WTC11 (cell line): ENCODE measurements at regions not wholly inside any gene's neighbourhood (a gene's known extent, or its start where the extent isn't known, plus 50 kb on each side); places are given as distances from the start of the nearest gene placed in this dataset.

ENCODE experiments used
- ATAC-seq: fragments of 200-7000 bp; cut with Tn5 transposase; 2 replicates; pipeline ENCODE4 v1.10.0; 2021; ENCODE audit warnings: mild to moderate bottlenecking, moderate library complexity
- CTCF ChIA-PET: fragments of 300-600 bp; sonication (Branson Sonifier 250); formaldehyde crosslinking; loops from one replicate; lab custom pipeline; 2021; ENCODE audit warnings: antibody characterized with exemption; lab: Charles Lee
- POLR2A ChIA-PET: fragments of 350-600 bp; sonication (Branson Sonifier 250); formaldehyde crosslinking; loops from one replicate; lab custom pipeline; 2021; ENCODE audit warnings: antibody characterized with exemption; lab: Charles Lee
- DNase-seq: peaks from one replicate; pipeline ENCODE4 v3.0.0; 2021; ENCODE audit warnings: low spot score
- H3K27ac Mint-ChIP-seq: 2 replicates; pipeline ENCODE4 v1.8.0; 2021; ENCODE audit warnings: mixed read lengths
- H3K27me3 Mint-ChIP-seq: 2 replicates; pipeline ENCODE4 v1.8.0; 2021; ENCODE audit warnings: low read depth, mild to moderate bottlenecking, moderate library complexity, mixed read lengths
- H3K36me3 Mint-ChIP-seq: 2 replicates; pipeline ENCODE4 v1.8.0; 2021; ENCODE audit warnings: mixed read lengths
- H3K4me1 Mint-ChIP-seq: 2 replicates; pipeline ENCODE4 v1.8.0; 2022; ENCODE audit warnings: mixed read lengths
- H3K4me3 Mint-ChIP-seq: 2 replicates; pipeline ENCODE4 v1.8.0; 2021; ENCODE audit warnings: mild to moderate bottlenecking, moderate library complexity, mixed read lengths
- H3K9me3 Mint-ChIP-seq: 2 replicates; pipeline ENCODE4 v1.8.0; 2021; ENCODE audit warnings: mixed read lengths
- ATF6 ChIP-seq: sonication (generic); formaldehyde crosslinking; IDR thresholded peaks from 2 replicates; pipeline ENCODE4 v1.8.1; 2023; ENCODE audit warnings: mild to moderate bottlenecking, missing genetic modification reagents
- CREB1 ChIP-seq: sonication (generic); formaldehyde crosslinking; IDR thresholded peaks from 2 replicates; pipeline ENCODE4 v1.8.0; 2023; ENCODE audit warnings: mild to moderate bottlenecking, missing genetic modification reagents
- E2F5 ChIP-seq: sonication (generic); formaldehyde crosslinking; IDR thresholded peaks from 2 replicates; pipeline ENCODE4 v1.8.1; 2022; ENCODE audit warnings: mild to moderate bottlenecking, moderate library complexity, missing genetic modification reagents
- ETV6 ChIP-seq: sonication (generic); formaldehyde crosslinking; IDR thresholded peaks from 2 replicates; pipeline ENCODE4 v1.8.1; 2022; ENCODE audit warnings: mild to moderate bottlenecking, missing genetic modification reagents
- GRHL2 ChIP-seq: fragments of 250-450 bp; sonication (Bioruptor Pico); IDR thresholded peaks from 2 replicates; pipeline ENCODE4 v1.8.0; 2022; ENCODE audit warnings: mild to moderate bottlenecking, moderate library complexity; ENCODE audit not compliant: insufficient replicate concordance, severe bottlenecking
- GTF2I ChIP-seq: fragments of 250-450 bp; sonication (Bioruptor Pico); conservative IDR thresholded peaks from 2 replicates; pipeline ENCODE4 v1.4.0; 2021; ENCODE audit warnings: mild to moderate bottlenecking
- HMGA2 ChIP-seq: fragments of 250-450 bp; sonication (Bioruptor Pico); IDR thresholded peaks from 2 replicates; pipeline ENCODE4 v1.4.0; 2021; ENCODE audit warnings: mild to moderate bottlenecking, moderate library complexity
- HMGXB4 ChIP-seq: sonication (generic); formaldehyde crosslinking; IDR thresholded peaks from 2 replicates; pipeline ENCODE4 v1.8.1; 2023; ENCODE audit warnings: mild to moderate bottlenecking, moderate library complexity, missing genetic modification reagents
- MLX ChIP-seq: sonication (generic); formaldehyde crosslinking; IDR thresholded peaks from 2 replicates; pipeline ENCODE4 v1.8.1; 2023; ENCODE audit warnings: mild to moderate bottlenecking, missing genetic modification reagents, moderate library complexity
- NFE2L1 ChIP-seq: sonication (generic); formaldehyde crosslinking; IDR thresholded peaks from 2 replicates; pipeline ENCODE4 v1.8.1; 2023; ENCODE audit warnings: missing genetic modification reagents
- NFYB ChIP-seq: sonication (generic); formaldehyde crosslinking; conservative IDR thresholded peaks from 2 replicates; pipeline ENCODE4 v1.8.0; 2022; ENCODE audit warnings: low read depth, missing genetic modification reagents
- PREB ChIP-seq: sonication (generic); formaldehyde crosslinking; IDR thresholded peaks from 2 replicates; pipeline ENCODE4 v1.8.1; 2022; ENCODE audit warnings: mild to moderate bottlenecking, missing genetic modification reagents, moderate library complexity, borderline replicate concordance
- PRRX2 ChIP-seq: fragments of 250-450 bp; sonication (Bioruptor Pico); IDR thresholded peaks from 2 replicates; pipeline ENCODE4 v1.8.0; 2021; ENCODE audit warnings: mild to moderate bottlenecking
- SMAD4 ChIP-seq: sonication (generic); formaldehyde crosslinking; IDR thresholded peaks from 2 replicates; pipeline ENCODE4 v1.8.0; 2022; ENCODE audit warnings: mild to moderate bottlenecking, missing genetic modification reagents
- STAT6 ChIP-seq: sonication (generic); formaldehyde crosslinking; conservative IDR thresholded peaks from 2 replicates; pipeline ENCODE4 v1.8.1; 2023; ENCODE audit warnings: mild to moderate bottlenecking, low read depth, missing genetic modification reagents, moderate library complexity
- TEAD4 ChIP-seq: sonication (generic); formaldehyde crosslinking; IDR thresholded peaks from 2 replicates; pipeline ENCODE4 v1.8.0; 2022; ENCODE audit warnings: mild to moderate bottlenecking, missing genetic modification reagents
- ZBTB43 ChIP-seq: sonication (generic); formaldehyde crosslinking; IDR thresholded peaks from 2 replicates; pipeline ENCODE4 v1.8.1; 2023; ENCODE audit warnings: mild to moderate bottlenecking, missing genetic modification reagents
- ZNF219 ChIP-seq: sonication (generic); formaldehyde crosslinking; IDR thresholded peaks from 2 replicates; pipeline ENCODE4 v1.8.0; 2023; ENCODE audit warnings: missing genetic modification reagents, mild to moderate bottlenecking, borderline replicate concordance
- ZNF263 ChIP-seq: sonication (generic); formaldehyde crosslinking; IDR thresholded peaks from 2 replicates; pipeline ENCODE4 v1.8.1; 2022; ENCODE audit warnings: low read depth, mild to moderate bottlenecking, moderate library complexity, missing genetic modification reagents
- ZNF671 ChIP-seq: fragments of 250-450 bp; sonication (Bioruptor Pico); IDR thresholded peaks from 2 replicates; pipeline ENCODE4 v1.8.0; 2021; ENCODE audit warnings: mild to moderate bottlenecking
- ZSCAN18 ChIP-seq: fragments of 250-450 bp; sonication (Bioruptor Pico); IDR thresholded peaks from 2 replicates; pipeline ENCODE4 v2.1.2; 2022; ENCODE audit warnings: mild to moderate bottlenecking, moderate library complexity

GRCh38 chr7:116087291-116087690 is 56.7 kb upstream of the TFEC start (continued):
- no peak for TF ChIP-seq ATF6 (CRISPR knock-in tag)
- no peak for TF ChIP-seq ZNF219 (CRISPR knock-in tag)
- TF ChIP-seq GTF2I (CRISPR knock-in tag): no peak
- no peak for TF ChIP-seq ZNF263 (CRISPR knock-in tag)
- no peak for TF ChIP-seq HMGXB4
- TF ChIP-seq NFYB (CRISPR knock-in tag): no peak

GRCh38 chr7:116087984-116088383 is 57.4 kb upstream of the TFEC start:
- H3K4me3 Mint-ChIP-seq: no peak overlapping the region
- peak; percentile 98 for ATAC-seq
- no peak for DNase-seq
- ChIA-PET CTCF (no interaction called here), POLR2A (no interaction called here)
- no peak overlapping the region for H3K27ac Mint-ChIP-seq
- H3K9me3 Mint-ChIP-seq: no peaks in the 10 kb centered on the region
- no peaks in the 10 kb centered on the region for H3K27me3 Mint-ChIP-seq
- TF ChIP-seq SMAD4 (no peak), PREB (CRISPR knock-in tag) (no peak), ETV6 (CRISPR knock-in tag) (no peak), MLX (no peak), ZBTB43 (CRISPR knock-in tag) (no peak), STAT6 (CRISPR knock-in tag) (no peak), E2F5 (no peak), GRHL2 (CRISPR knock-in tag) (no peak), CREB1 (CRISPR knock-in tag) (no peak), PRRX2 (CRISPR knock-in tag) (no peak), ZSCAN18 (CRISPR knock-in tag) (no peak), NFE2L1 (CRISPR knock-in tag) (no peak), ZNF671 (CRISPR knock-in tag) (no peak), TEAD4 (no peak), HMGA2 (CRISPR knock-in tag) (no peak)
- TF ChIP-seq, all 79 proteins: peak for 0
- no peaks in the 10 kb centered on the region for H3K36me3 Mint-ChIP-seq
- peaks cover 22% of the 10 kb centered on the region for H3K4me1 Mint-ChIP-seq
